Dermis blood vessel endothelial cell (primary cell): ENCODE measurements at regions not wholly inside any gene's neighbourhood (a gene's known extent, or its start where the extent isn't known, plus 50 kb on each side); places are given as distances from the start of the nearest gene placed in this dataset.

Experiments
- DNase-seq: peaks from one replicate; pipeline ENCODE4 v3.0.0; 2010

GRCh38 chr2:136238286-136239078 is 120.5 kb upstream of the CXCR4 start:
- peak; percentile 86 for DNase-seq

GRCh38 chr2:136236019-136236418 is 118.1 kb upstream of the CXCR4 start:
- peak; percentile 97 for DNase-seq

- DNase-seq, result no peak
These were observed 117.6 kb upstream of the CXCR4 start for GRCh38 chr2:136235546-136235945.

- DNase-seq, result no peak
These were observed 116.3 kb upstream of the CXCR4 start for GRCh38 chr2:136234261-136234660.

- no peak for DNase-seq
These were observed 115.3 kb upstream of the CXCR4 start for GRCh38 chr2:136233298-136233697.

- no peak for DNase-seq
These were observed 114.7 kb upstream of the CXCR4 start for GRCh38 chr2:136232456-136233172.

- no peak for DNase-seq
These were observed 112.5 kb upstream of the CXCR4 start for GRCh38 chr2:136230464-136230863.

- DNase-seq, result no peak
These were observed 109.0 kb upstream of the CXCR4 start for GRCh38 chr2:136226903-136227302.

- no peak for DNase-seq
These were observed 108.2 kb upstream of the CXCR4 start for GRCh38 chr2:136225950-136226835.

GRCh38 chr2:136223274-136223673 is 105.3 kb upstream of the CXCR4 start:
- no peak for DNase-seq

GRCh38 chr2:136222862-136223261 is 104.9 kb upstream of the CXCR4 start:
- no peak for DNase-seq

GRCh38 chr2:136221026-136221425 is 103.1 kb upstream of the CXCR4 start:
- DNase-seq, result no peak

- DNase-seq, result no peak
These were observed 102.0 kb upstream of the CXCR4 start for GRCh38 chr2:136219963-136220362.

- DNase-seq, result no peak
These were observed 101.4 kb upstream of the CXCR4 start for GRCh38 chr2:136219341-136219740.

- no peak for DNase-seq
These were observed 100.0 kb upstream of the CXCR4 start for GRCh38 chr2:136217996-136218395.

- no peak for DNase-seq
These were observed 98.0 kb upstream of the CXCR4 start for GRCh38 chr2:136215908-136216472.

- DNase-seq, result no peak
These were observed 97.5 kb upstream of the CXCR4 start for GRCh38 chr2:136215449-136215848.

- DNase-seq, result no peak
These were observed 96.6 kb upstream of the CXCR4 start for GRCh38 chr2:136214307-136215200.

- DNase-seq, result no peak
These were observed 95.9 kb upstream of the CXCR4 start for GRCh38 chr2:136213836-136214235.

- no peak for DNase-seq
These were observed 94.8 kb upstream of the CXCR4 start for GRCh38 chr2:136212426-136213378.

- no peak for DNase-seq
These were observed 93.8 kb upstream of the CXCR4 start for GRCh38 chr2:136211701-136212100.
